ENCODE measurements at regions not wholly inside any gene's neighbourhood (a gene's known extent, or its start where the extent isn't known, plus 50 kb on each side); places are given as distances from the start of the nearest gene placed in this dataset.

DNA sequence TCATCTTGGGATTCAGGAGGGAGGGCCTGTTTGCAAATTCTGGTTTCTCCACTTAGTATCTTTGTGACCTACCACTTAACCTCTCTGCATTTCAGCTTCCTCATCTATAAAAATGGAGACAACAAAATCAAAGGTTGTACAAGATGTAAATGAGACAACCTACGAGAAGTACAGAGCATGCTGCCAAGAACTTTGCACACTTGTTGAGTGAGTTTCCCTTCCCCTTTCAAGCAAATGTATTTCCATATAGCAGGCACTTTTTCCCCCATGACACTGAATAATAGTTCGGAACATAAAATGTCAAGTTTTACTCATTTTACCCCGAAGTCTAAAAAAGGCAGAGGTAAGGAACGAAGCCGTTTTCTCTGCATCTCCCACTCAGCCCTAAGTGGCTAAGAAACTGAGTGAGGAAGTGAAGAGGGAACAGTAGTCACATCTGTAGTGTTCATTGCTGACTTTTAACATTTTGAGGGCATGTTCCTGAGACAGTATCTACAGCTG is 159.0 kb downstream of the TLE1 start:
- Histone ChIP-seq H4K20me1 (ENCODE audit: low read depth, low read length) (no peaks in the 10 kb centered on the region), H2AFZ (ENCODE audit: low read depth, low read length, severe bottlenecking) (no peak overlapping the region), H3K9me3 (ENCODE audit: insufficient read depth, low read length) (no peaks in the 10 kb centered on the region), H3K27me3 (ENCODE audit: low read length) (no peaks in the 10 kb centered on the region), H3K4me2 (ENCODE audit: low read depth, low read length, poor library complexity, severe bottlenecking) (no peak overlapping the region), H3K79me2 (ENCODE audit: insufficient read depth, low read length) (no peaks in the 10 kb centered on the region), H3K9ac (ENCODE audit: low read length) (no peak overlapping the region), H3K36me3 (ENCODE audit: low read length) (no peaks in the 10 kb centered on the region), H3F3A (ENCODE audit: insufficient read depth) (no peaks in the 10 kb centered on the region), H3K9me2 (replicated peaks; ENCODE audit: insufficient read depth, low read length) (no peaks in the 10 kb centered on the region), H3K4me3 (ENCODE audit: insufficient read depth, low read length, poor library complexity, severe bottlenecking) (no peak overlapping the region), H3K27ac (ENCODE audit: low read depth, low read length) (no peak overlapping the region)
- TF ChIP-seq, protein P1, sequence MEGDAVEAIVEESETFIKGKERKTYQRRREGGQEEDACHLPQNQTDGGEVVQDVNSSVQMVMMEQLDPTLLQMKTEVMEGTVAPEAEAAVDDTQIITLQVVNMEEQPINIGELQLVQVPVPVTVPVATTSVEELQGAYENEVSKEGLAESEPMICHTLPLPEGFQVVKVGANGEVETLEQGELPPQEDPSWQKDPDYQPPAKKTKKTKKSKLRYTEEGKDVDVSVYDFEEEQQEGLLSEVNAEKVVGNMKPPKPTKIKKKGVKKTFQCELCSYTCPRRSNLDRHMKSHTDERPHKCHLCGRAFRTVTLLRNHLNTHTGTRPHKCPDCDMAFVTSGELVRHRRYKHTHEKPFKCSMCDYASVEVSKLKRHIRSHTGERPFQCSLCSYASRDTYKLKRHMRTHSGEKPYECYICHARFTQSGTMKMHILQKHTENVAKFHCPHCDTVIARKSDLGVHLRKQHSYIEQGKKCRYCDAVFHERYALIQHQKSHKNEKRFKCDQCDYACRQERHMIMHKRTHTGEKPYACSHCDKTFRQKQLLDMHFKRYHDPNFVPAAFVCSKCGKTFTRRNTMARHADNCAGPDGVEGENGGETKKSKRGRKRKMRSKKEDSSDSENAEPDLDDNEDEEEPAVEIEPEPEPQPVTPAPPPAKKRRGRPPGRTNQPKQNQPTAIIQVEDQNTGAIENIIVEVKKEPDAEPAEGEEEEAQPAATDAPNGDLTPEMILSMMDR (IDR thresholded peaks at IDR 0.05; ENCODE audit: insufficient read depth, low read length, poor library complexity, severe bottlenecking), result no peak
- TF ChIP-seq EZH2phosphoT487 (conservative IDR thresholded peaks at IDR 0.05; ENCODE audit: low read length), result no peak

DNA sequence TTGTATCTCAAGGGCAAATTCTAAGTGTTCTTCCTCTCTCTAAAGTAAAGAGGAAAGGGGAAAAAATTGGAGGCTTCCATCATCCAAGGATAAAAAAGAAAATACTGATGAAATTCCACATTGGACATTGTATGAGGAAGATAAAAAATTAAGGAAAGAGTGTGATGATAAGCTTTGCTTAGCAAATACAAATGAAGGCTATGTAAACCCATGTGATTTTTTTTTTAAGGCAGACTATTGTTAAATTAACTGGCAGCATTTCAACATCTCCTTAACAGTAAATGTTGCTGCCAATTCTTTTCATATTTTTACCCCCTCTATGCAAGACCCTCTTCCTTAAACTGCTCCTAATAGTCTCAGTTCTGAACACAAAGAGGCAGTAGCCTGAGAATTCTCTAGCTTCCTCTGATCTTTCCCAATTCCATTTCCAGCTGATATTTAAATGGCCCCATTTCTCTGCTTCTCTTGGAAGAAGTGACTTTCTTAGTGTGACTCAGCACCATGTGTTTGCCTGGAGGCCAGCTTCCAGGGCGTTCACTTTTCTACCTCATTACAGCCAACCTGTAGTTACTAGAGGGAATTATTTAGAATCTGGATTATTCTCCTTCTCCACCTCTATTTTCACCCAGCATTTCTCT is 159.7 kb downstream of the TLE1 start:
- Histone ChIP-seq H3K36me3 (ENCODE audit: low read length) (no peaks in the 10 kb centered on the region), H3K79me2 (ENCODE audit: insufficient read depth, low read length) (no peaks in the 10 kb centered on the region), H3F3A (ENCODE audit: insufficient read depth) (no peaks in the 10 kb centered on the region), H2AFZ (ENCODE audit: low read depth, low read length, severe bottlenecking) (no peak overlapping the region), H3K9me3 (ENCODE audit: insufficient read depth, low read length) (no peaks in the 10 kb centered on the region), H3K9ac (ENCODE audit: low read length) (no peak overlapping the region), H3K4me2 (ENCODE audit: low read depth, low read length, poor library complexity, severe bottlenecking) (no peak overlapping the region), H3K27me3 (ENCODE audit: low read length) (no peaks in the 10 kb centered on the region), H3K4me3 (ENCODE audit: insufficient read depth, low read length, poor library complexity, severe bottlenecking) (no peak overlapping the region), H4K20me1 (ENCODE audit: low read depth, low read length) (no peaks in the 10 kb centered on the region), H3K9me2 (replicated peaks; ENCODE audit: insufficient read depth, low read length) (no peaks in the 10 kb centered on the region), H3K27ac (ENCODE audit: low read depth, low read length) (no peak overlapping the region)
- TF ChIP-seq EZH2phosphoT487 (conservative IDR thresholded peaks at IDR 0.05; ENCODE audit: low read length), result no peak
- TF ChIP-seq, protein P1 (IDR thresholded peaks at IDR 0.05; ENCODE audit: insufficient read depth, low read length, poor library complexity, severe bottlenecking), result no peak

DNA sequence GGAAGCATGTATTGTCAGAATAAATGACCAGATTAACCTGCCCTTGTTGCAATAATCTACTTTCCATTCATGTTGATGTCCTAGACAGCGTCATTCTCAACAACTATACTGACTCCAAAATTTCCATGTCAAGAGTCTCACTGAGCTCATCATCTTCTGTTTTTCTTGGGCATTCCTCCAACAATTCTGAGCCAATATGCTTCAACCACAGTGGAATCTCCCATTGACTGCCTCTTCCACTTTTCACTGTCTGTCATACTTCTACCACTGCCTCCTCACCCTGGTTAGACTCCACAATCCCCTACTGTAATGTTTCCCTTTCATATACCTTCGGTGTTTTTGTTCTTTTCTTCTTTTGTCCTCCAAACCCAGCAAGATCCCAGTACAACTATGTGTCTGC is 162.8 kb downstream of the TLE1 start:
- no peaks in the 10 kb centered on the region for H3K36me3 ChIP-seq (ENCODE audit: low read length)
- TF ChIP-seq, protein P1 (IDR thresholded peaks at IDR 0.05; ENCODE audit: insufficient read depth, low read length, poor library complexity, severe bottlenecking), result no peak
- no peak for TF ChIP-seq EZH2phosphoT487 (conservative IDR thresholded peaks at IDR 0.05; ENCODE audit: low read length)

More for the DNA sequence above, 162.8 kb downstream of the TLE1 start:
- H2AFZ ChIP-seq (ENCODE audit: low read depth, low read length, severe bottlenecking), result no peak overlapping the region
- H3K27me3 ChIP-seq (ENCODE audit: low read length), result no peaks in the 10 kb centered on the region
- H4K20me1 ChIP-seq (ENCODE audit: low read depth, low read length), result no peaks in the 10 kb centered on the region
- H3K4me2 ChIP-seq (ENCODE audit: low read depth, low read length, poor library complexity, severe bottlenecking), result no peak overlapping the region
- H3K9me2 ChIP-seq (replicated peaks; ENCODE audit: insufficient read depth, low read length), result no peaks in the 10 kb centered on the region
- no peaks in the 10 kb centered on the region for H3K9me3 ChIP-seq (ENCODE audit: insufficient read depth, low read length)
- H3K79me2 ChIP-seq (ENCODE audit: insufficient read depth, low read length), result no peaks in the 10 kb centered on the region
- no peaks in the 10 kb centered on the region for H3F3A ChIP-seq (ENCODE audit: insufficient read depth)
- H3K27ac ChIP-seq (ENCODE audit: low read depth, low read length), result no peak overlapping the region
- no peak overlapping the region for H3K4me3 ChIP-seq (ENCODE audit: insufficient read depth, low read length, poor library complexity, severe bottlenecking)
- H3K9ac ChIP-seq (ENCODE audit: low read length), result no peak overlapping the region
